RWPE1 (cell line): ENCODE measurements at regions not wholly inside any gene's neighbourhood (a gene's known extent, or its start where the extent isn't known, plus 50 kb on each side); places are given as distances from the start of the nearest gene placed in this dataset.
"Not testable (repeated sequence)": the region's sequence is repeated elsewhere in the genome, so short reads cannot be mapped to it uniquely, and the experiment has no call there.

Experiments
- CTCF ChIA-PET: fragments of 350-600 bp; sonication (Branson Sonifier 250); formaldehyde crosslinking; extraction: SDS; loops from one replicate; lab custom pipeline; 2021; lab: Yijun Ruan, JAX
- POLR2A ChIA-PET: fragments of 400-600 bp; formaldehyde crosslinking; extraction: SDS; loops from one replicate; lab custom pipeline; 2020; ENCODE audit warnings: antibody characterized with exemption; ENCODE audit not compliant: low non-redundant PET; lab: Yijun Ruan, JAX
- DNase-seq: peaks from one replicate; pipeline ENCODE4 v3.0.0; 2012; ENCODE audit warnings: low spot score
- H3K27ac ChIP-seq: fragments of 450-650 bp; 2 replicates; pipeline ENCODE4 v1.5.1; 2017
- CTCF ChIP-seq: fragments of 450-650 bp; conservative IDR thresholded peaks from 2 replicates; pipeline ENCODE4 v1.5.1; 2017; ENCODE audit warnings: low read depth, mild to moderate bottlenecking

- DNase-seq, result no peak
- TF ChIP-seq CTCF, result no peak
- CTCF ChIA-PET, result interaction anchor here (0.7 kb wide), 2 partner anchors 13 to 1021 kb away, joined by 4 read pairs; no protein-coding TSS in a partner anchor
- POLR2A ChIA-PET, result no interaction called here
- no peak overlapping the region for H3K27ac ChIP-seq
These were observed 432.5 kb upstream of the FGF16 start for GRCh38 chrX:77014377-77015372.

- ChIA-PET CTCF (no interaction called here), POLR2A (no interaction called here)
- DNase-seq, result no peak
- H3K27ac ChIP-seq, result no peak overlapping the region
- TF ChIP-seq CTCF, result no peak
These were observed 430.1 kb upstream of the FGF16 start for GRCh38 chrX:77017093-77017492.

- CTCF ChIA-PET, H3K27ac ChIP-seq, POLR2A ChIA-PET, DNase-seq: not testable (repeated sequence)
These were observed 400.9 kb upstream of the FGF16 start for GRCh38 chrX:77046180-77046810.

- ChIA-PET CTCF (no interaction called here), POLR2A (no interaction called here)
- H3K27ac ChIP-seq, result no peak overlapping the region
- no peak for DNase-seq
- TF ChIP-seq CTCF, result no peak
These were observed 386.6 kb upstream of the FGF16 start for GRCh38 chrX:77060572-77060971.

- TF ChIP-seq CTCF, result no peak
- DNase-seq, result no peak
- POLR2A ChIA-PET, result no interaction called here
- H3K27ac ChIP-seq, result no peak overlapping the region
- CTCF ChIA-PET, result no interaction called here
These were observed 386.2 kb upstream of the FGF16 start for GRCh38 chrX:77061022-77061421.

- ChIA-PET CTCF (no interaction called here), POLR2A (no interaction called here)
- H3K27ac ChIP-seq, result no peak overlapping the region
- TF ChIP-seq CTCF, result no peak
- DNase-seq, result no peak
These were observed 385.6 kb upstream of the FGF16 start for GRCh38 chrX:77061545-77061944.

GRCh38 chrX:77065896-77066295 is 381.3 kb upstream of the FGF16 start:
- POLR2A ChIA-PET, result no interaction called here
- DNase-seq, result no peak
- CTCF ChIA-PET, result no interaction called here
- H3K27ac ChIP-seq, result no peak overlapping the region
- TF ChIP-seq CTCF, result no peak
